GM12873 (cell line): ENCODE measurements at regions not wholly inside any gene's neighbourhood (a gene's known extent, or its start where the extent isn't known, plus 50 kb on each side); places are given as distances from the start of the nearest gene placed in this dataset.

Experiments
- TF ChIP-seq, protein P1 (sequence below): IDR thresholded peaks from 2 replicates; pipeline ENCODE4 v1.5.1; 2012; ENCODE audit warnings: low read depth, mild to moderate bottlenecking, moderate library complexity, low read length, control low read depth; ENCODE audit not compliant: insufficient read depth; ENCODE audit errors: missing control alignments

DNA sequence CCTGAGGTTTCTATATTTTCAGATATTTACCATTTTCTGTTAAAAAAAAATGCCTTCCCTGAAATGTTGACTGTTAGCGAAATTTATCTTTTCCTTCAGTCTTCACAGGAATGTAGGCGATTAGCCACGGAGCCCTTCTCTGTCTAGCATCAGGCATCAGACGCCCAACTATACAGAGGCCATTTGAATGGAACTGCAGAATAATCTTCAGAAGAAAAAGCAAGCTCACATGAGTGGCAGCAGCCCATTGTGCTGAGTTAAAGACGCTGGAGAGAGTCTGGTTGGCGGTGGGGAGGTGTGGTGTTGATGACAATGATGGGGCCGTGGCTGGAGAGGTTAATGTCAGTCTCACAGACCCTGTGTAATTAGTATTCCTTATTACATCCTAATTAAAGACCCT lies 196.8 kb upstream of the LEF1 start:
- TF ChIP-seq, protein P1, sequence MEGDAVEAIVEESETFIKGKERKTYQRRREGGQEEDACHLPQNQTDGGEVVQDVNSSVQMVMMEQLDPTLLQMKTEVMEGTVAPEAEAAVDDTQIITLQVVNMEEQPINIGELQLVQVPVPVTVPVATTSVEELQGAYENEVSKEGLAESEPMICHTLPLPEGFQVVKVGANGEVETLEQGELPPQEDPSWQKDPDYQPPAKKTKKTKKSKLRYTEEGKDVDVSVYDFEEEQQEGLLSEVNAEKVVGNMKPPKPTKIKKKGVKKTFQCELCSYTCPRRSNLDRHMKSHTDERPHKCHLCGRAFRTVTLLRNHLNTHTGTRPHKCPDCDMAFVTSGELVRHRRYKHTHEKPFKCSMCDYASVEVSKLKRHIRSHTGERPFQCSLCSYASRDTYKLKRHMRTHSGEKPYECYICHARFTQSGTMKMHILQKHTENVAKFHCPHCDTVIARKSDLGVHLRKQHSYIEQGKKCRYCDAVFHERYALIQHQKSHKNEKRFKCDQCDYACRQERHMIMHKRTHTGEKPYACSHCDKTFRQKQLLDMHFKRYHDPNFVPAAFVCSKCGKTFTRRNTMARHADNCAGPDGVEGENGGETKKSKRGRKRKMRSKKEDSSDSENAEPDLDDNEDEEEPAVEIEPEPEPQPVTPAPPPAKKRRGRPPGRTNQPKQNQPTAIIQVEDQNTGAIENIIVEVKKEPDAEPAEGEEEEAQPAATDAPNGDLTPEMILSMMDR: no peak

GRCh38 chr4:108361886-108362285 lies 193.2 kb upstream of the LEF1 start:
- TF ChIP-seq, protein P1: no peak

GRCh38 chr4:108361446-108361820 lies 192.7 kb upstream of the LEF1 start:
- TF ChIP-seq, protein P1: no peak

DNA sequence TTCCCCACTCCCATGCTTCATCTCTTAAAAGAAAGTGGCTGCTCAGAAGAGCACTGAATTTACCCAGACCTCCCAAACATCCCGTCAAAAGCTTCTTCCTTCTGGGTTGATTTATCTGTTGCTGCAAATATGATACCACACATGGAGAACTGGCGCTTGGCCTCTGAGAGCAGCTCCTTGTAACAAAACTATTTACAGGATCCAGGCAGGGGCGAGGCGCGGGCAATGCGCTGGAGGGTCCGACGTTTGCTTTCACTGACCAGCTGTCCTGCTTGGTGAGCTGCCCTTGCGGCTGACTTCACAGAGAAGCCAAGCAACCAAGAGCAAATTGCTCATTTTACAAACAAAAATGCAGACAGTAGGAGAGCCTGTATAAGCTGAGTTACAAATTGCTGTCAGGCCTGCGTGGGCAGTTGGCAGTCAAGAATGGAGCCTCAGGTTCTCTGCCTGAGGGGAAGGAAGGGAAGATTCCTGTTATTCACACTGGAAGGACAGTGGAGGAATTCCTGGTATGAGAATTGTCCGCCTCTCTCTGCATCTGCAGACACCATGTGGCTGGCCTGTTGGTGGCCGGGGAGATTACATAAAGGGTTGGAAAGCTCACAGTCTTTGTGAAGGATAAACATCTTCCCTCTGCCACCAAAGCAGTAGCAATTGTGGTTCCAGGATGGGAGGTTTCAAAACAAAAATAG lies 192.2 kb upstream of the LEF1 start:
- TF ChIP-seq, protein P1: no peak

DNA sequence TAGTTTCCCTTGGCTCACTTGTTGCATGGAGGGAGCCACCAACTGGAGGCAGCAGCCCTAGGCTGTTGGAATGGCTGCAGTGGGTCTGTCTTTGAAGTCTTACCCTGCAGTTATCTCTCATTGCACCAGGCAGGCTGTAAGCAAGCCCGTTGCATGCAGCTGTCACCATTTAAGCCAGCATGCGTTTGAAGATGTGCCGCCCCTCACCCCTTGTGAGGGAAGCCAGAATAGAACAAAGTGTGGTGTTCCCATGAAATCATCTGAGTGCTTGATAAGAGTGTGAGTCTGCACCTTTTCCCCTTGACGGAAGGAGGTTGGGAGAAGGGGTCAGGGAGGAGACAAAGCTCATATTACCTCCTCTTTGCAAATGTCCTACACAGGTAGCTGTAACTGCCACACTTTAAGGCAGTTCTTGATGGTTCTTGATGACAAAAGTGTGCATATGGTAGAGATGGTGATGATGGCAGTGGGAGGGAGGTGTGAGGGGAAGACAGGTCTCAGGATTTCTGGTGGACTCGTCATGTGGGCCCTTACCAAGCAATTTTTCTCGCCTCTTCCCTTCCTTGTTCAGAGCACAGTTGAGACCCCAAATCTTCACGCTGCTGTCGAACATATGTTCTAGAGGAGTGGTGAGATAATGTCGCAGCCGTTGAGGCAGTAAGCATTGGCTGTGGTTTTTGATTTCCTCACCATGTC lies 191.4 kb upstream of the LEF1 start:
- TF ChIP-seq, protein P1: no peak

DNA sequence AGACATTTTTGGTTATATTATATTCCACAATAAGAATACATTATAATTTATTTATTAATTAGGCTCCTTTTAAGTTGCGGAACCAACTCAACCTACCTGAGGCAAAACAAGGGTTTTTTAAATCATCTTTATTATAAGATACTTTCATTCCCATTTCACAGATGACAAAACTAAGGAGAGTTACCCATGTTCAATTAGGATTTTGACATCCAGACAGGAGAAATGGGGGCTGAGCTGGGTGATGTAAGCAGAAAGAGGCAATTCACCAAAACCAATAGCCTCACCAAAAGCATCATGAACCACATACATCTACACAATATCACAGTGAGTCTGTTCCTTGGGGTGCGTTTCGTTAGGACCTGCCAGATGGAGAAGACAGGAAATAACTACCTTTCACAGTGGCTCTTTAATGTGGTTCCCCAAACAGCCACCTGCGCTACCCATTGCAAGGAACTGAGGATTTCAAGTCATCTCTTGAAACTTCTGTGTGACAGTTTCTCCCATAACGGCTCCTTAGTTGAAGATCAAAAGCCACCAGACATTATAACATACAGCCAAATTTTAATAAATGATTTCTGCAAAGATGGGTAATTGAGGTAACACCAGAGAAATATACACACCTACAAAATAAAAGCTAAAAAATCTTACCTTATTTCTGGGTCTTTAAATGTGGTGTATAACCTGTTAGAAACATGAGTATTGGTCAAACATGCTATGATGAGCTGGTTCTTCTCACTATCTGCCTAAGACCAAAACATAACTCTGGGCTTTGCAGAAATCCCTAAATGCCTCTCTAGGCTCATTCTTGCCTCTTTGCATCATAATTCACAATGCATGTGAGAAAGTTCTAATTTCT lies 190.6 kb upstream of the LEF1 start:
- TF ChIP-seq, protein P1: no peak

- TF ChIP-seq, protein P1: no peak
Observed at GRCh38 chr4:108355902-108356535, 187.3 kb upstream of the LEF1 start.
